HFFc6 (cell line): ENCODE measurements at regions not wholly inside any gene's neighbourhood (a gene's known extent, or its start where the extent isn't known, plus 50 kb on each side); places are given as distances from the start of the nearest gene placed in this dataset.

Source experiments
- DNase-seq: peaks from one replicate; pipeline ENCODE4 v3.0.0-alpha.2; 2018
- H3K27ac Mint-ChIP-seq: 2 replicates; pipeline ENCODE4 v1.8.0; 2020; ENCODE audit warnings: mild to moderate bottlenecking, mixed read lengths
- H3K27me3 Mint-ChIP-seq: 2 replicates; pipeline ENCODE4 v1.8.0; 2021; ENCODE audit warnings: mild to moderate bottlenecking, moderate library complexity, mixed read lengths; ENCODE audit not compliant: insufficient read depth
- H3K36me3 Mint-ChIP-seq: 2 replicates; pipeline ENCODE4 v1.8.0; 2021; ENCODE audit warnings: low read depth, mixed read lengths
- H3K4me1 Mint-ChIP-seq: 2 replicates; pipeline ENCODE4 v1.8.0; 2020; ENCODE audit warnings: low read depth, mixed read lengths
- H3K4me3 Mint-ChIP-seq: 2 replicates; pipeline ENCODE4 v1.8.0; 2020; ENCODE audit warnings: mild to moderate bottlenecking, moderate library complexity, mixed read lengths
- H3K9me3 Mint-ChIP-seq: 2 replicates; pipeline ENCODE4 v1.8.0; 2020; ENCODE audit warnings: mild to moderate bottlenecking, mixed read lengths
- TF ChIP-seq, protein P1 (sequence below): fragments of 200-600 bp; sonication (generic); IDR thresholded peaks from 2 replicates; pipeline ENCODE4 v1.5.0; 2021; ENCODE audit warnings: antibody characterized with exemption, mild to moderate bottlenecking

DNA sequence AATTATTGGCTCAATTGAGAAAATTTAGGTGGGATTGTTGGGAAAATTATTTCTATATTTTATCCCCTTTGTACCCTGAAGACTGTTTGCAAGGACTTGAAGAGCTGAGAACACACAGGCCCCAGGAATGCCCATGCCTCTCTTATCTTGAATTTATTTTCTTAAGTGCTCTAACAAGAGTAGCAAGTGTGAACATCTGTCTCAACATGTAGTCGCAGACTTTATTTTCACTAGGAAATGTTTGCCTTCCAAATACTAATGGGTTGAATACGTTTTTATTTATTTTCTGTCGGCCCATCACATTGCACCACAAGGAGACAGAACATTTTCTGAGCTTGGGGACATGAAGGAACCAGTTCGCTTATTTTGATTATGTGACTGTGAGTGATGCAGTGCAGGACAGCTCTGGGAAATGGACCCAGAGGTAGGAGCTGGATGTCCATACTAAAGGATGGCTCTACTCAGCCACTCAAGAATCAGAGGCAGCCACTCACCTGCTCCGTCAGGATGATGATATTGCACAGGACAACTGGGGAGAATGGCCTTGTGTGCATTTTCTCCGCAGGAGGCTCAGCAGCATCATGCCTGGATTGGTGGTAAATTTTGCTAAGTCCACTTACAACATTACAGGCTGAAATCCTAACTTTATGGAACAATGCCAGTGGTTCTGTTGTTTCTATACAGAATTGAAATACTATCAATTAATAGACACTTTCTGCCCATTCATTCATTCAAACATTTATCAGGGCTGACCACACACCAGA lies 332.7 kb downstream of the FGFR2 start:
- Mint-ChIP-seq H3K27ac (no peak overlapping the region), H3K27me3 (no peaks in the 10 kb centered on the region; the same call in 1 of the 2 replicates), H3K9me3 (peaks cover 50% of the 10 kb centered on the region), H3K36me3 (no peaks in the 10 kb centered on the region; the same call in 1 of the 2 replicates), H3K4me1 (no peaks in the 10 kb centered on the region), H3K4me3 (no peak overlapping the region)
- TF ChIP-seq, protein P1, sequence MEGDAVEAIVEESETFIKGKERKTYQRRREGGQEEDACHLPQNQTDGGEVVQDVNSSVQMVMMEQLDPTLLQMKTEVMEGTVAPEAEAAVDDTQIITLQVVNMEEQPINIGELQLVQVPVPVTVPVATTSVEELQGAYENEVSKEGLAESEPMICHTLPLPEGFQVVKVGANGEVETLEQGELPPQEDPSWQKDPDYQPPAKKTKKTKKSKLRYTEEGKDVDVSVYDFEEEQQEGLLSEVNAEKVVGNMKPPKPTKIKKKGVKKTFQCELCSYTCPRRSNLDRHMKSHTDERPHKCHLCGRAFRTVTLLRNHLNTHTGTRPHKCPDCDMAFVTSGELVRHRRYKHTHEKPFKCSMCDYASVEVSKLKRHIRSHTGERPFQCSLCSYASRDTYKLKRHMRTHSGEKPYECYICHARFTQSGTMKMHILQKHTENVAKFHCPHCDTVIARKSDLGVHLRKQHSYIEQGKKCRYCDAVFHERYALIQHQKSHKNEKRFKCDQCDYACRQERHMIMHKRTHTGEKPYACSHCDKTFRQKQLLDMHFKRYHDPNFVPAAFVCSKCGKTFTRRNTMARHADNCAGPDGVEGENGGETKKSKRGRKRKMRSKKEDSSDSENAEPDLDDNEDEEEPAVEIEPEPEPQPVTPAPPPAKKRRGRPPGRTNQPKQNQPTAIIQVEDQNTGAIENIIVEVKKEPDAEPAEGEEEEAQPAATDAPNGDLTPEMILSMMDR, result no peak
- no peak for DNase-seq

DNA sequence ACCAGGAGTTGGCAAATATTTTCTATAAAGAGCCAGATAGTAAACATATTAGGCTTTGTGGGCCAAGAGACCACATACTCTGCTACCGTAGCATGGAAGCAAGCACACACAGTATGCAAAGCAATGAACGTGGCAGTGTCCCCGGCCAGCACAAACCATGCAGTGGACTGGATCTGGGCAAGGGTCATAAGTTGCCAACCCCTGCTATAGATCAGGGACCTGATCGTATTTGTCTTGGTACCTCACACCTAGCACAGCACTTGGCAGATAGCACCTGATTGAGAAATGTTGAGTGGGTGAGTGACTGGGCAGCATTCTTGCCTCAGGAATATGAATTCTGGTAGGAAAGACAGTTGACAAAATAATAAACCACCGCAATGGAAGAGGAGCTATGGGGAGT lies 331.9 kb downstream of the FGFR2 start:
- H3K27ac Mint-ChIP-seq, result no peak overlapping the region
- no peaks in the 10 kb centered on the region for H3K4me1 Mint-ChIP-seq
- no peak for DNase-seq
- no peak overlapping the region for H3K4me3 Mint-ChIP-seq
- TF ChIP-seq, protein P1, result no peak
- no peaks in the 10 kb centered on the region; the same call in 1 of the 2 replicates for H3K36me3 Mint-ChIP-seq
- no peaks in the 10 kb centered on the region; the same call in 1 of the 2 replicates for H3K27me3 Mint-ChIP-seq
- H3K9me3 Mint-ChIP-seq, result peaks cover 52% of the 10 kb centered on the region

DNA sequence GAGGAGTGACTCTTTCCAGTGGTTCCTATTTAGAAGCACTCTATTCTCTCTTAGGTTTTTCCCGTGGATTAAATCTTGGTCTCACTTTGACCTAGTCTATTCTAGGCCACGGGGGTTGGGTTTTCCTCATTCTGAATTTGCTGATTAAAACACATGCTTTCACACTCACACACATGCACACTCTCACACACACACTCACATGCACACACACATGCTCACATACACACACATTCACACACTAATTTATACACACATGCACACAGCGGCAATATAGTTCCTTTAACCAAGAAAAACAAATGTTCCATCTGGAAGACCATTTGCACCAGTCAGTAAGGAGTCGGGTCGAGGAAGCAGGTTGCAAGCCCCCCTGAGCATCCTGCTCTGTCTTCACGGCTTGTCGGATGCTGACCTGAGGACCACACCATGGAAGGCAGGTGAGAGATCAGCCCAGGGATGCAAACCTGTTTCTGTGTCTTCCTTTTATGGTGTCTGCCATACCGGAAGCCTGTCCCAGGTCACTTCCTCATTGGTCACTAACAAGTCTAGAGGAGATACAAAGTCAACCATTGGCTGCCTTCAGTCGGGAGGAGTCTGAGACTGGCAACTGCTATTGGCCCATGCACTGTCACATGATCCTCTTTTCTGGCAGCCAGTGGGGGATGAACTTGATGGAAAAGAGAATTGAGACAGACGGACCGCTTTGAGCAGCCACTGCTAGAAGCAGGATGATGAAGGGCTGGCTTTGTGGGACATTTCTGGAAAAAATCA lies 330.8 kb downstream of the FGFR2 start:
- Mint-ChIP-seq H3K27me3 (no peaks in the 10 kb centered on the region), H3K27ac (no peak overlapping the region), H3K4me3 (no peak overlapping the region), H3K9me3 (peaks cover 56% of the 10 kb centered on the region), H3K4me1 (no peaks in the 10 kb centered on the region), H3K36me3 (no peaks in the 10 kb centered on the region; the same call in 1 of the 2 replicates)
- DNase-seq, result no peak
- TF ChIP-seq, protein P1, result no peak

GRCh38 chr10:121268363-121268762 lies 329.9 kb downstream of the FGFR2 start:
- H3K36me3 Mint-ChIP-seq, result no peaks in the 10 kb centered on the region; the same call in 1 of the 2 replicates
- H3K27ac Mint-ChIP-seq, result no peak overlapping the region
- peaks cover 64% of the 10 kb centered on the region for H3K9me3 Mint-ChIP-seq
- no peaks in the 10 kb centered on the region for H3K4me1 Mint-ChIP-seq
- H3K27me3 Mint-ChIP-seq, result no peaks in the 10 kb centered on the region; the same call in 1 of the 2 replicates
- TF ChIP-seq, protein P1, result no peak
- no peak overlapping the region for H3K4me3 Mint-ChIP-seq
- no peak for DNase-seq

DNA sequence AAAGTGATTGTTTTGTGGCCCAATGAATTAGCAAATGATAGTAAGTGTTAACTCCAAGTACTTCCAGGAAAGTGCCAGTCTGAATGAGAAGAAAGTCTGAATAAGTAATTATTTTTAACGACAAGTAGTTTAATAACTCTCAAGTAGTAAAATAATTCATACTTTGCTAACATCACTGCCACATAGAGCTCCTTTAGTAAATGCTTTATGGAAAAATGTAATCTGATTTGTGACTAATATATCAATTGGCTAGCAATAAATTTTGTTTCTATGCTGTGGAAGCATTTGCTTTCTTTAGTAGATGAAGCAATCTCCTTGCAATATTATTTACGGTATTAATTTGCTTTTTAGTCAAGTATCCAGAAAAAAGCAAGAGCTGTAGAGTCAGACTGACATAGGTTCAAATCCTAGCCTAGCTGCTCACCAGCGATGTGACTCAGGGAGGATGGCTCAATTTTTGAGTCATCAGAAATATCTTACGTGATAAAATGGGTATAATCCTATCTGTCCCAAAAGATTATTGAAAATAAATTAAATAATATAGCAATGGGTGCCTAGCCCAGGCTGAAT lies 329.3 kb downstream of the FGFR2 start:
- DNase-seq, result no peak
- peaks cover 64% of the 10 kb centered on the region for H3K9me3 Mint-ChIP-seq
- H3K27ac Mint-ChIP-seq, result no peak overlapping the region
- TF ChIP-seq, protein P1, result no peak
- H3K36me3 Mint-ChIP-seq, result no peaks in the 10 kb centered on the region; the same call in 1 of the 2 replicates
- H3K4me1 Mint-ChIP-seq, result no peaks in the 10 kb centered on the region
- no peaks in the 10 kb centered on the region; the same call in 1 of the 2 replicates for H3K27me3 Mint-ChIP-seq
- H3K4me3 Mint-ChIP-seq, result no peak overlapping the region
